Stimulated activated naive CD4-positive, alpha-beta T cell (primary cell): ENCODE measurements at regions not wholly inside any gene's neighbourhood (a gene's known extent, or its start where the extent isn't known, plus 50 kb on each side); places are given as distances from the start of the nearest gene placed in this dataset.

Experiments used
- DNase-seq, 6 experiments: peaks; one replicate each; lab custom pipeline; 2025; lab: John Stamatoyannopoulos, UW

- DNase-seq, result no peak
Measured at GRCh38 chr4:166491635-166492034, 618.6 kb downstream of the TLL1 start.

- no peak for DNase-seq
Measured at GRCh38 chr4:166493924-166494345, 620.9 kb downstream of the TLL1 start.

DNA sequence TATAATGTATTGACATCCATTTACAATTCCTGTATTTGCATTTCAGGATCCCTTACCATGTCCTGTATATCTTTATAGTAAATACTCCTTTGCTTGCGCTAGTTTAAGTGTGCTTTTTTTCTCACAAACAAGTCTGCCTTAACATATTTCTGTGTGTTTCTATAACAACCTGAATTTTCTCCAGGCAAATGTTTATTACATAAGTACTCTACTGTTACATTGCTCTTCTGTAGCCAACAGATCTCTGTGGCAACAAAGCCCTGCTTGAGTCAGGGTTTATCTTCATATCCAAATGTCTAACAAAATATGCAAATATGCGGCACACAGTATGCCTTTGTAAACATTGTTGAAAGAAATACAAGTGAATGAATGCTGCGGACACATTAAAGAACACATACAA lies 625.5 kb downstream of the TLL1 start:
- DNase-seq, result no peak

GRCh38 chr4:166499820-166500219 lies 626.8 kb downstream of the TLL1 start:
- no peak for DNase-seq

GRCh38 chr4:166501941-166502382 lies 628.9 kb downstream of the TLL1 start:
- no peak for DNase-seq

- no peak for DNase-seq
Measured at GRCh38 chr4:166502660-166503059, 629.6 kb downstream of the TLL1 start.

DNA sequence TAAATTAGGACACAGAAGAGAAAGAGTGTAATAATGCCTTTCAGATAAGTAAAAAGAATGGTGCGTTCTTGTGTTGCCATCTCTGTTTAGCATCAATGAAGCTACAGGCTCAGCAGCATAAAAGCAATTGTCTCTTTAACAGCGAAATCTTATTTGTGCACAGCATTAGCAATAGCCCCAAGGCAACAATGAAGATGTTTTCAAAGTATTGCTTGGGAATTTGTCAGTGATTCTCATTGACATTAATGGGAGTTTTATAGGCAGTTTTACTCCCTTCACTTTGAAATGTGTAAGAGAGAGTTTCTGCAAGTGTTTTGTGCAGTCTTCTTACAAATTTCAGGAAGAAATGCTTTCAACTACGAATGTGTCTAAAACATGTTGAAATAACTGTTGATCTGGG lies 633.0 kb downstream of the TLL1 start:
- DNase-seq, result no peak

DNA sequence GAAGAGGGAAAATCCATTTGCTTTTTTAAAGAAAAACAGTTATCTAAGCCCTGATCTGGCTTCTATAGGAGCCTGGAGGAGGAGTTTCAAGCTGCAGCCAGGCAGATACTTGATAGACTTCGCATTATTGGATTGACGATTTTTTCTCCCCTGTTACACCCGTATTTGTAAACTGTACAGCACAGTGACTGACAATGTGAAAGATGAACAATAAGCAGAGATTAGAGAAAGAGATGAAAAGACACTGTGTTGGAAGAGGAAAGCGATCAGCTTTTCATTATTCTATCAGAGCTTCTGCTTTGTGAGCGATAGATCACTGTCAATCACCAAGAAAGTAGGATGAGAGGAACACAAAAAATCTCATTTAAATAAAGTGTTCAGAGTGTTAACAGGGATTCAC lies 639.2 kb downstream of the TLL1 start:
- no peak for DNase-seq

DNA sequence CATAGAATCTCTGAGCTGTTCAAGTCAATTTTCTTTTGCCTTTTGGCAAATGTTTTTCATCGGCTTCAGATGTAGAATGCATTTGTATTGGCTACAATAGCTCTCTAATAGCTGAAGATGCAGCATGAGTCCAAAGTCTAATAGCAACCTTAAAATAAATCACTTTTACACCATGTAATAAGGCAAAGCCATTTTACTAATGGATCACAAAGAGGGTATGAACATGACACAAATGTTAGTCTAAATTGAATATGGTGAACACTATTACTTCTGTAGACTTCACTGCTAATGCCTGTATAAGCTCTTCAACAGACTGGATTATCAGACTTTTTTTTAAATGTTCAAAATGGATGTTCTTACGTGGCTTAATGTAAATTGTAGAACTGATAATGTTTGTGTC lies 645.3 kb downstream of the TLL1 start:
- no peak for DNase-seq

GRCh38 chr4:166518776-166519175 lies 645.7 kb downstream of the TLL1 start:
- no peak for DNase-seq

DNA sequence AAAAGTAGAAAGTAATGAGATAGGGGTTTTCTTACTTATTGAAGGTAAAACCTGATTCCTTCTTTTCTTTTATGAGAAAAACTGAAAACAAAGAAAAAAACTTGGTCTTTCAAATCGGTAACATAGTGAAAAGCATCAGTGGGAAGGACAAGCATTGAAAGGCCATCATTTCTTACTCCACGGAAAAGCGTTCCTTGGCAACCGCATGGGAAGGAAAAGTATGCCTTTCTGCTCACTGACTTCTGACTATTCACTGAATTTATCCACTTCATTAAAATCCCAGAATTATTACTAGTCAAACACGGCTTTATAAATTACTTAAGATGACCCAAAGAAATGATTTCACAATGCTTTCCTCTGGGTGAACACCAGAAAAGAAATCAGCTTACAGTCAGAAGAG lies 646.7 kb downstream of the TLL1 start:
- DNase-seq, result no peak

GRCh38 chr4:166527500-166527899 lies 654.5 kb downstream of the TLL1 start:
- DNase-seq, result no peak

DNA sequence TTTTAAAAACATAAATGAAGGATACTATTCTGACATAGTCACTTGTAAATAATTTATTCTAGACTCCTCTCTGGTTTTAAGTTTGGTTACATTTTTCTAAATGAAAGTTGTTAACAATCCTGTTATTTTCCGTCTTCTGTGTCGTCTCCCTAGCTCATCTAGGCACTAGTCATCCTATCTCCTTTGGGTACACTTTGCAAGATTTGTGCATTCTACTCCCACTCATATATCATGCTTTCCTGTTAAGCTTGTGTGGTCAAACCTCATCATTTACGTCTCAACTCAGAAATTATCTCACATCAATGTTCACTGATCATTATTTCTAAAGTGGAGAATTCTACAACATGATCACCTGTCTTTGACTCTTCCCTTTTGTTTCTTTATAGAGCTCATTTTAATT lies 658.7 kb downstream of the TLL1 start:
- DNase-seq, result no peak

DNA sequence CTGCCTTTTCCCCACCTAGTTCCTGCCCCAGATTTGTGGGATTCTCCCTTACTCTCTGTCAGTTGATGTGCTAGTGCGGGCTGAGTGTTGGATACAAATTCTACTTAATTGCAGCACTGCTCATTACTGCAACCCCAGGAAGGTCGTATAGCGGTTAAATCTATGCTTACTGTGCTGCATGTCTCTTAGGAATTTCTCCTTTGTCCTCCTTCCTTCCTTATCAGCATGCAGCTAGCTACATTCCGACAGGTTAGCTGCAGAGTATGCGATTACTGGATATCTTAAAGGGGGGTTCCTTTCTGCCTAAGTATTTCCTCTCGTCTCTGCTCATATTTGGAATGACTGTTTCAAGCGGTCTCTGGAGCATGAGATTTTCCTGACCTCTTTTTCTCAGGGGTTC lies 662.8 kb downstream of the TLL1 start:
- no peak for DNase-seq

DNA sequence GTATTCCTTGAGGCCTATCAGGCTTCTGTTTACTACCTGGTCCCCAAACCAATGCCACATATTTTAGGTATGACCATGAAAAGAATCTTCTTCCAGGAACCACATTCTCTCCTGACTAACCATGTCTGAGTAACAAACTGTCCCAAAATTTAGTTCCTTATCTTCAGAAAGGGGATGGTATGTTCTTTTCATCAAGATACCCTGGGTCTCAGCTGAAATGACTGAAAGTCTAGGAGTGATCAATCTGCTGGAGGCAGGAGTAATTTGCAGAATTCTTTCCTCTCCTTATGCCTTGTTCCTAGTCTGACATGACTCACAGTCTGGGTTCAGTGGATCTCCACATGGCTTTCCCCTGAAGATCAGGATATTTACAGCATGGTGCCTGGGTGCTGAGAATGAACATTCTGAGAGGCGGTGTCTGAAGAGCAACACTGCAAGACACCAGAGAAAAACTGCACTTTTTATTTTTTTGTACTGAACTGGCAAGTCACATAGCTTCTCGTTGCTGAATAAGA lies 665.5 kb downstream of the TLL1 start:
- DNase-seq, result no peak

DNA sequence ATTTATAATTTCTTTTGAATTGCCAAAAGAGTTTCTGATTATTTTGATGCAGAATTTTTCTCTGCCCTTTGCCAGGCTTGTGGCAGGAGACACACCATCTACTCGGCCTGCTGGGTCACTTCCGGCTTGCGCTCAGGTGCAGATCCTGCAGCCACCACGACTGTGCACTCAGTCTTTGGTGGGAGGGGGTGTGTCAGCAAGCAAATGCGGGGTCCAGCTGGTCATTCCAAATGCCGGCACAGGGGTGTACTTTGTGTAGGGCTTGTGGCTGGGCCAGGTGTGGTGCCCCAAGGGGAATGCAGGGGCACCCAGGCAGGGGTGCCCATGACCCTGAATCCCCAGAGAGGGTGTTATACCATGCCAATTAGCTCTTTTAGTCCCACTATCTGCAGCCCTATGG lies 673.0 kb downstream of the TLL1 start:
- DNase-seq, result no peak

DNA sequence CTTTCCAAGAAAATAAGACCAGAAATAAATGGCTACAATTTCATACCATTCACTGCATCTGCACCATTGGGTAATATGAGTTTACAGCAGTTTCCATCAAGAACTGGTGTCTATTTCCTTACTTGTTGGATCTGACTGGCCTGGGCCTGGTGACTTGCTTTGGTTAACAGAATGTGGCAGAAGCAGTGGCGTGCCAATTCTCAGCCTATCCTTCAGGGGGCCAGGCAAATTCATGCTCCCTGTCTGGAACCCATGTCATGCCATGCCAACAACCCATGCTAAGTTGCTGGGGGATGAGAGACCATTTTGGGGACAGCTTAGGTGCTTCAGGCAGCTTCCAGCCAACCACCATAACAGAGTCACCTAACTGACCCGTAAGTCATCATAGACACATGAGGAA lies 656.7 kb downstream of the SPOCK3 start:
- DNase-seq, result no peak

DNA sequence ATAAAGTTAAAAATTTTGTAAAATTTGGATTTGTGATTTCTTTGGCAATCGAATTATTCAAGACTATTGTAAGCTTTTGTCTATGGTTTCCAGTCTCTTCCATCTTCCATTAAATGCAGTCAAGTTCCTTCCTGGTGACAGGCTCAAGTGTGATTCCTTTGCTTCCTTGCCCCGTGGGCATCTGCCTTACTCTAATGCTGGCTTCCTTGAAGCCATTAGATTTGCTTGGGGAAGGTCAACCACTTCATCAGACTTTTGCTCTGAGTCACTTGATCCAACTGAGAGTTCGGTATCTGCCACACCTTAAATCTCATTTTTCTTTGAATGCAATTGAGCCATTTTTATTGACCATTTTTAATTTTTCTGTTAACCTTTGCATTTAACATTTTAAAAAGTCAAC lies 648.8 kb downstream of the SPOCK3 start:
- DNase-seq, result no peak

- no peak for DNase-seq
Measured at GRCh38 chr4:166594326-166594946, 639.9 kb downstream of the SPOCK3 start.

GRCh38 chr4:166600264-166600663 lies 634.0 kb downstream of the SPOCK3 start:
- DNase-seq, result no peak

GRCh38 chr4:166602068-166602467 lies 632.2 kb downstream of the SPOCK3 start:
- no peak for DNase-seq

- DNase-seq, result no peak
Measured at GRCh38 chr4:166622425-166622977, 611.8 kb downstream of the SPOCK3 start.

GRCh38 chr4:166625018-166625637 lies 609.2 kb downstream of the SPOCK3 start:
- no peak for DNase-seq

DNA sequence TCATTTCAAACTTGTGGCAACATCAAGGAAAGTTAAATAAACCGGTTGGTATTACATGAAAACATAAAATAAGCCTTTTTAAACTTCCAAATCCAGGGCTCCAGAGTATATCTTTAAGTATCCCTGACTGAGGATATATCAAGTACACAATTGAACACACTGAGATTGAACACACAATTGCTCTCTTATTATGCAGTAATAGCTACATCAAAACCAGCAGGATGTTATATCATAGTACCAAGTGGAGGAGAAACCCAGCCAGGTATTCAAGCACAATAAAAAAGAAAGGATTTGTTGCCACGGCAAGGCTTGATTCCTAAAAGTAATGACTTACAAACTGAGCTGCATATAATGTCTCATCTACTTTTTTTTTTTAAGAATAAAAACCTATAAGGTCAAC lies 605.8 kb downstream of the SPOCK3 start:
- no peak for DNase-seq
